Spleen (tissue), 11 donors: ENCODE measurements at regions not wholly inside any gene's neighbourhood (a gene's known extent, or its start where the extent isn't known, plus 50 kb on each side); places are given as distances from the start of the nearest gene placed in this dataset.
"Not testable (repeated sequence)": the region's sequence is repeated elsewhere in the genome, so short reads cannot be mapped to it uniquely, and the experiment has no call there.

Experiments
- DNase-seq: peaks from one replicate; pipeline ENCODE4 v3.0.0-alpha.2; 2020
- H3K27ac ChIP-seq, 8 donors: fragments of 200-600 bp; sonication (generic) in 7 of 8; 1 replicate in 4 of 8; 2 replicates in 4 of 8; pipeline versions ENCODE4 v1.5.0 to v1.8.0; 2016 to 2021; ENCODE audit warnings: inconsistent platforms in 4 of 8, mild to moderate bottlenecking in 4 of 8, moderate library complexity in 1 of 8
- H3K27me3 ChIP-seq, 7 donors: fragments of 200-600 bp; sonication (generic) in 6 of 7; replicated peaks in 1 of 7; 1 replicate in 4 of 7; 2 replicates in 3 of 7; pipeline versions ENCODE4 v1.5.0 to v1.8.0; 2016 to 2021; ENCODE audit warnings: inconsistent platforms in 3 of 7, mild to moderate bottlenecking in 1 of 7
- H3K36me3 ChIP-seq, 6 donors: fragments of 200-600 bp; sonication (generic) in 5 of 6; 1 replicate in 4 of 6; 2 replicates in 2 of 6; pipeline versions ENCODE4 v1.5.0 to v1.8.0; 2016 to 2021; ENCODE audit warnings: inconsistent platforms in 2 of 6
- H3K4me1 ChIP-seq, 6 donors: fragments of 200-600 bp; sonication (generic) in 5 of 6; 1 replicate in 3 of 6; 2 replicates in 3 of 6; pipeline versions ENCODE4 v1.5.0 to v1.8.0; 2016 to 2021; ENCODE audit warnings: inconsistent platforms in 3 of 6
- H3K4me3 ChIP-seq, 8 donors: fragments of 200-600 bp; sonication (generic) in 7 of 8; 1 replicate in 4 of 8; 2 replicates in 4 of 8; pipeline versions ENCODE4 v1.5.0 to v1.8.0; 2016 to 2021; ENCODE audit warnings: inconsistent platforms in 4 of 8, mild to moderate bottlenecking in 4 of 8, moderate library complexity in 2 of 8
- H3K9me3 ChIP-seq, 8 donors: fragments of 200-600 bp; sonication (generic) in 7 of 8; 1 replicate in 4 of 8; 2 replicates in 4 of 8; pipeline versions ENCODE4 v1.5.0 to v1.8.0; 2016 to 2021; ENCODE audit warnings: inconsistent platforms in 4 of 8
- CTCF ChIP-seq, 11 experiments: fragments of 200-600 bp in 7 of 11; fragments of 450-650 bp in 4 of 11; sonication (generic) in 4 of 11; IDR thresholded peaks in 8 of 11; conservative IDR thresholded peaks in 3 of 11; 1 replicate in 7 of 11; 2 replicates in 4 of 11; pipeline versions ENCODE4 v1.4.0 to v1.8.0; 2016 to 2021; ENCODE audit warnings: antibody characterized with exemption in 11 of 11, inconsistent platforms in 4 of 11, mild to moderate bottlenecking in 1 of 11
- POLR2A ChIP-seq, 3 donors: fragments of 450-650 bp; IDR thresholded peaks; one replicate each; pipeline ENCODE4 v1.5.1; 2017; ENCODE audit warnings: antibody characterized with exemption in 3 of 3, mild to moderate bottlenecking in 1 of 3
- POLR2AphosphoS5 ChIP-seq, 3 donors: sonication (generic); formaldehyde crosslinking; IDR thresholded peaks; one replicate each; pipeline ENCODE4 v1.5.1; 2017; ENCODE audit warnings: antibody characterized with exemption in 3 of 3
- WGBS, 5 donors: extraction: QIAGEN DNeasy Blood & Tissue Kit in 3 of 5; methylation state at CpG; one replicate each; pipeline versions ENCODE4 v1.1.5 to v1.1.7; 2013 to 2018; 5-methylcytosine and 5-hydroxymethylcytosine counted together
- intact Hi-C: fragments of 100-400 bp; cut with DNase I; formaldehyde crosslinking; loops from one replicate; pipeline ENCODE4 v1.15.0; 2023; ENCODE audit warnings: low total_unique reads
- donor health status: healthy with polysubstance abuse.
- donor health status: DM: no; HTN: no; CAD: no; lungs with moderate emphysema.
- donor health status: DM: no; HTN: no; CAD: no.
- donor health status: Bipolar disorder and iron deficiency.
- donor health status: healthy.
- donor health status: DM: no; HTN: no; CAD: no.
- donor health status: DM: yes; HTN: yes; CAD: no.

- TF ChIP-seq POLR2AphosphoS5 (IDR thresholded peaks at IDR 0.05), result no peak
- TF ChIP-seq POLR2A (IDR thresholded peaks at IDR 0.05), result no peak
- no peak for TF ChIP-seq CTCF (IDR thresholded peaks at IDR 0.05 in 8 of 11, conservative IDR thresholded peaks at IDR 0.05 in 3 of 11)
- intact Hi-C loops, result no loop called here
- Histone ChIP-seq H3K27ac (no peak overlapping the region), H3K9me3 (no peaks in the 10 kb centered on the region), H3K36me3 (no peaks in the 10 kb centered on the region), H3K4me1 (no peaks in the 10 kb centered on the region), H3K4me3 (no peak overlapping the region), H3K27me3 (no peaks in the 10 kb centered on the region)
- 59 to 71% (median 70%) methylated on average over 3 of the region's 3 CpGs for WGBS, 5 donors
- no peak for DNase-seq
These were observed 150.7 kb upstream of the BET1 start for GRCh38 chr7:94154858-94155257.

DNA sequence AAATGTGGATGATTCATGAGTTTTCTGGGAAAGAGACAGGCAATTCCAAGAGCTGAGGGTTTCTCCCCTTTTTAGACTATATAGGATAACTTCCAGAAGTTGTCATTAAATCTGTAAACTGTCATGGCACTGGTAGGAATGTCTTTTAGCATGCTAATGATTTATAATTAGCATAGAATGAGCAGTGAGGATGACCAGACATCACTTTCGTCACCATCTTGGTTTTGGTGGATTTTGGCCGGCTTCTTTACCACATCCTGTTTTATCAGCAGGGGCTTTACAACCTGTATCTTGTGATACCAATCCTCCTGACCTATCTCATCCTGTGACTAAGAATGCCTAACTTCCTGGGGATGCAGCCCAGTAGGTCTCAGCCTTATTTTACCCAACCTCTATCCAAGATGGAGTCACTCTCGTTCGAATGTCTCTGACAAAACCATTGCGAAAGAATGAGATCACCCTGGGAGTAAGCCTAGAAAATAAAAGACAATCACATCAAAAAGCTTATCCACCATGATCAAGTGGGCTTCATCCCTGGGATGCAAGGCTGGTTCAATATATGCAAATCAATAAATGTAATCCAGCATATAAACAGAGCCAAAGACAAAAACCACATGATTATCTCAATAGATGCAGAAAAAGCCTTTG is 153.6 kb upstream of the BET1 start:
- H3K9me3 ChIP-seq, H3K36me3 ChIP-seq, intact Hi-C loops, H3K4me3 ChIP-seq, DNase-seq, H3K27ac ChIP-seq, H3K27me3 ChIP-seq: not testable (repeated sequence)
- WGBS, 5 donors, result 52 to 77% (median 61%) methylated on average over 5 of the region's 5 CpGs
- H3K4me1 ChIP-seq, result peaks cover 0 to 20% (median 10%) of the 10 kb centered on the region in 6 donors

- Histone ChIP-seq H3K4me1 (peaks cover 0 to 20% (median 10%) of the 10 kb centered on the region in 6 donors), H3K27ac (peak overlapping the region; percentile 33 to 79 (median 74)), H3K4me3 (peak overlapping the region in 3 of 8 donors; percentile 1 to 42 (median 9)), H3K27me3 (no peaks in the 10 kb centered on the region), H3K36me3 (no peaks in the 10 kb centered on the region), H3K9me3 (no peaks in the 10 kb centered on the region)
- intact Hi-C loops, result no loop called here
- TF ChIP-seq POLR2AphosphoS5 (IDR thresholded peaks at IDR 0.05) (no peak), POLR2A (IDR thresholded peaks at IDR 0.05) (no peak), CTCF (IDR thresholded peaks at IDR 0.05 in 8 of 11, conservative IDR thresholded peaks at IDR 0.05 in 3 of 11) (no peak)
- DNase-seq, result no peak
- 7 to 25% (median 14%) methylated on average over 3 of the region's 3 CpGs for WGBS, 5 donors
These were observed 156.7 kb upstream of the BET1 start for GRCh38 chr7:94160719-94161435.

GRCh38 chr7:94161476-94161875 is 157.3 kb upstream of the BET1 start:
- intact Hi-C loops, result no loop called here
- H3K36me3 ChIP-seq, result no peaks in the 10 kb centered on the region
- no peaks in the 10 kb centered on the region for H3K27me3 ChIP-seq
- H3K4me1 ChIP-seq, result peaks cover 0 to 20% (median 10%) of the 10 kb centered on the region in 6 donors
- DNase-seq, result no peak
- H3K9me3 ChIP-seq, result peaks cover 0 to 4% (median 0%) of the 10 kb centered on the region in 8 donors
- H3K4me3 ChIP-seq, result peak overlapping the region in 2 of 8 donors; percentile 1 to 42
- TF ChIP-seq CTCF (IDR thresholded peaks at IDR 0.05 in 8 of 11, conservative IDR thresholded peaks at IDR 0.05 in 3 of 11), result no peak
- TF ChIP-seq POLR2A (IDR thresholded peaks at IDR 0.05), result no peak
- no peak for TF ChIP-seq POLR2AphosphoS5 (IDR thresholded peaks at IDR 0.05)
- peak overlapping the region; percentile 33 to 79 (median 74) for H3K27ac ChIP-seq
- 71 to 84% (median 77%) methylated on average over 6 of the region's 6 CpGs for WGBS, 5 donors
